ENCODE measurements at regions not wholly inside any gene's neighbourhood (a gene's known extent, or its start where the extent isn't known, plus 50 kb on each side); places are given as distances from the start of the nearest gene placed in this dataset.

DNA sequence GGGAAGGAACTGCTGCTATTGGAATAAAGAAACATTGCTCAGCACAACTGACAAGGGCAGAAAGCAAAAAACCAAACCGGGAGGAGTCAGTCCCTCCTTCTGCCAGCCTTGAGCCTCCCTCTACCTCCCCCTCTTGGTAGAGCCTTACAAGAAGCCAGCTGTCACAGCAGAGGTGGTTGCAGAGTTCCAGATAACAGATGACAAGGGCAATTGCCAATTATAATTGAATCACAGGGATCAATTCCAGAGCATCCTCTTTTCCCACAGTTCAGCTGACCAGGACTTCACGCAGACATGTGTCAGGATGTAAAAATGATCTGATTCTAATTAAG is 548.2 kb upstream of the LRRTM1 start:
- Histone ChIP-seq H3K9me3 (no peaks in the 10 kb centered on the region), H3K4me3 (no peak overlapping the region), H3K27me3 (ENCODE audit: low read depth) (no peaks in the 10 kb centered on the region), H3K27ac (no peak overlapping the region), H3K36me3 (no peaks in the 10 kb centered on the region), H3K4me1 (no peaks in the 10 kb centered on the region)
- intact Hi-C loops (cut with DNase I): no loop called here
- TF ChIP-seq, protein P1, sequence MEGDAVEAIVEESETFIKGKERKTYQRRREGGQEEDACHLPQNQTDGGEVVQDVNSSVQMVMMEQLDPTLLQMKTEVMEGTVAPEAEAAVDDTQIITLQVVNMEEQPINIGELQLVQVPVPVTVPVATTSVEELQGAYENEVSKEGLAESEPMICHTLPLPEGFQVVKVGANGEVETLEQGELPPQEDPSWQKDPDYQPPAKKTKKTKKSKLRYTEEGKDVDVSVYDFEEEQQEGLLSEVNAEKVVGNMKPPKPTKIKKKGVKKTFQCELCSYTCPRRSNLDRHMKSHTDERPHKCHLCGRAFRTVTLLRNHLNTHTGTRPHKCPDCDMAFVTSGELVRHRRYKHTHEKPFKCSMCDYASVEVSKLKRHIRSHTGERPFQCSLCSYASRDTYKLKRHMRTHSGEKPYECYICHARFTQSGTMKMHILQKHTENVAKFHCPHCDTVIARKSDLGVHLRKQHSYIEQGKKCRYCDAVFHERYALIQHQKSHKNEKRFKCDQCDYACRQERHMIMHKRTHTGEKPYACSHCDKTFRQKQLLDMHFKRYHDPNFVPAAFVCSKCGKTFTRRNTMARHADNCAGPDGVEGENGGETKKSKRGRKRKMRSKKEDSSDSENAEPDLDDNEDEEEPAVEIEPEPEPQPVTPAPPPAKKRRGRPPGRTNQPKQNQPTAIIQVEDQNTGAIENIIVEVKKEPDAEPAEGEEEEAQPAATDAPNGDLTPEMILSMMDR (IDR thresholded peaks at IDR 0.05): no peak
- no peak for DNase-seq
- ATAC-seq: no peak

DNA sequence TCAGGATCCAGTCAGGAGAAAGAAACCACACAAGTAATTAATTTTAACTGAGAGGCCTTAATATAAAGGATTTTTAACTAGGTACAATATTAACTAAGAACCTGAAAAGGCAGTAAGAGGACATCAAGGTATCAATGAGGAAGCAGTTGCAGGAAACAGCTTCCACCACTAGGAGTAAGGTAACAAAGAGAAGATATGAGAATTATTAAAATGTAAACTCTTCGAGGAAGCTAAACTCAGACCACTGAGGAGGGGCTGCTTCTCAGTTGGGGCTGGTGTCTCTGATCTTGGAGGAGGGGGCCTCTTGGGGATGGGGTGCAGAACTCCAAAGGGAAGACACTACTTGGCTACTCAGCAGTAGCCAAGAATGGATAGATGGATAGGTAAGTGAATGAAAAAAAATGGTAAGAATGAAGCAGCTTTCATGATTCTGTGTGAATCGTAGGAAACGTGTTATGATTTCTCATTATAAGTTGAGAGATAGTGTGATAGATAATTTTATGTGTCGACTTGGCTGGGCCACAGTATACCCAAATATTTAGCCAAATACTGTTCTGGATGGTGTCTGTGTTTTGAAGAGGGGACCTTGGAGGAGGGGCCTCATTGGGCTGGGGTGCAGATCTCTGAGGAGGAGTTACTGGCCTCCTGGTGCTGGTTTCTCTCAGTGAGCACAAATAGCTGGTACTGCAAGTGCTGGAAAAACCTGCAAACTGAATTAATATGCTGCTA is 547.7 kb upstream of the LRRTM1 start:
- TF ChIP-seq, protein P1 (IDR thresholded peaks at IDR 0.05): no peak
- Histone ChIP-seq H3K4me3 (no peak overlapping the region), H3K36me3 (no peaks in the 10 kb centered on the region), H3K9me3 (no peaks in the 10 kb centered on the region), H3K4me1 (no peaks in the 10 kb centered on the region), H3K27me3 (ENCODE audit: low read depth) (no peaks in the 10 kb centered on the region), H3K27ac (no peak overlapping the region)
- ATAC-seq: no peak
- DNase-seq: no peak
- intact Hi-C loops (cut with DNase I): no loop called here

DNA sequence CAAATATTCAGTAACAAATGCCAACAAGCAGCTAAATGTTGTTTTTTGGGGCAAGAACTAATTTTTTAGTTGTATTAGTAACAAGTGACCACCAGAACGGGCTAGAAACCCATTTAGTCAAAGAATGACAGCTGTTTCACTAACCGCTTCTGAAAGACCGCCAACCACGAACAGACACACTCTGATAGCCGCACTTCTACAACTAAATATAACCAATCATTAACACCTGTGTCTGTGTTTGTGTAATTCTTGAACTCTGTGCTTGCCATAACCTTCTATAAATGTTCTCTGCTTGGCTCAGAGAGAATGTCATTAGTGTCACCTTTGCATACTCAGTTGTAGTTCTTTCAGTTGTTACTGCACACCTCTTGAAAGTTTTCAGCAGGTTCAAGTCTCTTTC is 526.3 kb upstream of the LRRTM1 start:
- DNase-seq: no peak
- H3K4me1 ChIP-seq: no peaks in the 10 kb centered on the region
- TF ChIP-seq, protein P1 (IDR thresholded peaks at IDR 0.05): no peak
- intact Hi-C loops (cut with DNase I): no loop called here
- no peaks in the 10 kb centered on the region for H3K36me3 ChIP-seq
- ATAC-seq: no peak
- H3K27me3 ChIP-seq (ENCODE audit: low read depth): no peaks in the 10 kb centered on the region
- no peak overlapping the region for H3K4me3 ChIP-seq
- no peaks in the 10 kb centered on the region for H3K9me3 ChIP-seq
- H3K27ac ChIP-seq: no peak overlapping the region

DNA sequence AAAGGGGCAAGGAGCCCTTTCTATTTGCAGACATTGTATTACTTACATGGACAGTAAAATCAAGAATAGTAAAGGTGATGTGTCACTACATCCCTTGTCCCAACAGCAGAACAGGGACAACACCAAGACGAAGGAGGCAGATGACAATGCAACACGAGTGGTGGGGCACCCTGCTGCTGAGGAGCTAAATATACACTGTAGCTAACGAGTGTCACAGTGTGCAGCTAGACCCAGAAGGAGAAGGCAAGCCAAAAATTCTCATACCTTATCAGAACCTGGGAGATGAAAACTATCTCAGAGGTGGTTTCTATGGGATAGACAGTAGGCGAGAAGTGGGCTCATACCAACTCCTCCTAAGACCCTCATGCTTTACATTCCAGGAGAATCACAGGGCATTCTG is 518.4 kb upstream of the LRRTM1 start:
- H3K4me3 ChIP-seq: no peak overlapping the region

DNA sequence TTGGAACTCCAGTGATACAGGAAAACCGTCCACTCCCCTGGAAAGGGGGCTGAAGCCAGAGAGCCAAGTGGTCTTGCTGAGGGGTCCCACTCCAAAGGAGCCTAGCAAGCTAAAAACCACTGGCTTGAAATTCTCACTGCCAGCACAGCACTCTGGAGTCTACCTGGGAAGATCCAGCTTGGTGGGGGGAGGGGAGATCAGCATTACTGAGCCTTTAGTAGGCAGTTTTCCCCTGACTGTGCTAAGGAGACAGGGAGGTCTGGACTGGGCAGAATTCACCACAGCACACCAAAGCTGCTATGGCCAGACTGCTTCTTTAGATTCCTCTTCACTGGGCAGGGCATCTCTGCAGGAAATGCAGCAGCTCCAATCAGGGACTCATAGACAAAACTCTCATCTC is 510.7 kb upstream of the LRRTM1 start:
- Histone ChIP-seq H3K36me3 (no peaks in the 10 kb centered on the region), H3K9me3 (peaks cover 6% of the 10 kb centered on the region)
- intact Hi-C loops (cut with DNase I): no loop called here

More for the DNA sequence above, 518.4 kb upstream of the LRRTM1 start:
- no peaks in the 10 kb centered on the region for H3K36me3 ChIP-seq
- ATAC-seq (no peak), DNase-seq (no peak)
- H3K9me3 ChIP-seq: peaks cover 6% of the 10 kb centered on the region
- no peaks in the 10 kb centered on the region for H3K4me1 ChIP-seq
- H3K27ac ChIP-seq: no peak overlapping the region
- H3K27me3 ChIP-seq (ENCODE audit: low read depth): no peaks in the 10 kb centered on the region
- intact Hi-C loops (cut with DNase I): no loop called here
- TF ChIP-seq, protein P1 (IDR thresholded peaks at IDR 0.05): no peak

More for the DNA sequence above, 510.7 kb upstream of the LRRTM1 start:
- Histone ChIP-seq H3K27me3 (ENCODE audit: low read depth) (no peaks in the 10 kb centered on the region), H3K4me3 (no peak overlapping the region), H3K27ac (no peak overlapping the region), H3K4me1 (no peaks in the 10 kb centered on the region)
- DNase-seq: no peak
- TF ChIP-seq, protein P1 (IDR thresholded peaks at IDR 0.05): no peak
- ATAC-seq: no peak
